OCI-LY1 (cell line): ENCODE measurements at regions not wholly inside any gene's neighbourhood (a gene's known extent, or its start where the extent isn't known, plus 50 kb on each side); places are given as distances from the start of the nearest gene placed in this dataset.

ENCODE experiments used
- CTCF ChIP-seq: fragments of 200-600 bp; sonication (generic), shearing (Covaris generic); IDR thresholded peaks from 2 replicates; pipeline ENCODE4 v1.5.1; 2017; ENCODE audit warnings: mild to moderate bottlenecking, antibody characterized with exemption, low read length, moderate library complexity, mixed read lengths
- EZH2 ChIP-seq: fragments of 200-600 bp; sonication (generic), shearing (Covaris generic); IDR thresholded peaks from 2 replicates; pipeline ENCODE4 v1.8.0; 2017; ENCODE audit warnings: borderline replicate concordance, mixed run types, mild to moderate bottlenecking, antibody characterized with exemption, low read length, moderate library complexity, mixed read lengths

- TF ChIP-seq CTCF (no peak), EZH2 (no peak)
Measured at GRCh38 chr2:193566886-193567285, 1372.2 kb upstream of the TMEFF2 start.
